ENCODE measurements at regions not wholly inside any gene's neighbourhood (a gene's known extent, or its start where the extent isn't known, plus 50 kb on each side); places are given as distances from the start of the nearest gene placed in this dataset.

- DNase-seq (ENCODE audit: low read depth, low spot score) (no peak), ATAC-seq (no peak), FAIRE-seq (no peak)
- no peaks in the 10 kb centered on the region for H3K36me3 ChIP-seq (ENCODE audit: control insufficient read depth in 2 of 2, insufficient read depth in 2 of 2, low read length in 1 of 2)
- WGBS (ENCODE audit: insufficient coverage, insufficient replicate concordance, low lambda C conversion rate, missing lambda C conversion rate) = 38% methylated on average over 18 of the region's 18 CpGs
- intact Hi-C loops (cut with micrococcal nuclease; ENCODE audit: unreplicated experiment) = no loop called here
- POLR2A ChIA-PET = no interaction called here
- no peak overlapping the region for H3K4me3 ChIP-seq
- no TSS peak for BruUV-seq (replicated peaks)
- no peaks in the 10 kb centered on the region for H3K4me1 ChIP-seq (ENCODE audit: control insufficient read depth, insufficient read depth, low read length)
- in situ Hi-C loops (cut with MboI) = no loop called here
- no peaks in the 10 kb centered on the region for H3K9me3 ChIP-seq (replicated peaks; ENCODE audit: control insufficient read depth, insufficient read depth, low read length)
- CTCF ChIA-PET = no interaction called here
- peaks cover 4 to 5% of the 10 kb centered on the region in 2 experiments for H3K27me3 ChIP-seq (replicated peaks in 1 of 2; ENCODE audit: control insufficient read depth in 2 of 2, insufficient read depth in 2 of 2, low read length in 1 of 2)
- RAD21 ChIA-PET (ENCODE audit: unreplicated experiment) = no interaction called here
- H3K79me2 ChIP-seq (ENCODE audit: control insufficient read depth, insufficient read depth, low read length) = no peaks in the 10 kb centered on the region
- H4K20me1 ChIP-seq (ENCODE audit: control insufficient read depth, insufficient read depth) = no peaks in the 10 kb centered on the region
- H3K4me2 ChIP-seq (ENCODE audit: control insufficient read depth, insufficient read depth) = no peak overlapping the region
- no peak overlapping the region for H3K9ac ChIP-seq (ENCODE audit: control insufficient read depth, insufficient read depth, low read length)
- H2AFZ ChIP-seq (ENCODE audit: control insufficient read depth, low read depth, low read length) = no peak overlapping the region
- H3K27ac ChIP-seq (ENCODE audit: control insufficient read depth, insufficient read depth) = no peak overlapping the region
- SMC1A ChIA-PET (ENCODE audit: uncharacterized antibody, unreplicated experiment) = no interaction called here
- TF ChIP-seq MAX (IDR thresholded peaks at IDR 0.05; ENCODE audit: low read depth, low read length) (no peak), IKZF1 (conservative IDR thresholded peaks at IDR 0.05) (no peak), YBX1 (IDR thresholded peaks at IDR 0.05) (no peak), ZNF274 (IDR thresholded peaks at IDR 0.05; ENCODE audit: insufficient read depth, insufficient read length) (no peak), SRF (IDR thresholded peaks at IDR 0.05; ENCODE audit: low read depth in 2 of 2, low read length in 2 of 2) (no peak), MEF2A (IDR thresholded peaks at IDR 0.05; ENCODE audit: insufficient read depth, low read depth, low read length) (no peak), RELB (IDR thresholded peaks at IDR 0.05; ENCODE audit: low read depth) (no peak), ZBTB4 (CRISPR knock-in tag; IDR thresholded peaks at IDR 0.05) (no peak), CTCF (IDR thresholded peaks at IDR 0.05 in 2 of 3, conservative IDR thresholded peaks at IDR 0.05 in 1 of 3; ENCODE audit: control insufficient read depth in 2 of 3, extremely low read depth in 1 of 3, insufficient read depth in 1 of 3, low read depth in 3 of 3, low read length in 3 of 3) (no peak), NR2F1 (conservative IDR thresholded peaks at IDR 0.05) (no peak), GABPA (IDR thresholded peaks at IDR 0.05; ENCODE audit: low read depth) (no peak)
Observed at GRCh38 chr2:120580709-120581108, 155.0 kb upstream of the GLI2 start.

Data from GM12878 (cell line).